Neural progenitor cell (in vitro differentiated cells): ENCODE measurements at regions not wholly inside any gene's neighbourhood (a gene's known extent, or its start where the extent isn't known, plus 50 kb on each side); places are given as distances from the start of the nearest gene placed in this dataset.

Experiments
- DNase-seq: peaks from one replicate; pipeline ENCODE4 v3.0.0-alpha.2; 2016; ENCODE audit warnings: low spot score
- H2AFZ ChIP-seq: fragments of 200-600 bp; sonication (generic); replicated peaks from 2 replicates; pipeline ENCODE4 v1.6.1; 2016; ENCODE audit warnings: antibody characterized with exemption
- H3F3A ChIP-seq: fragments of 200-600 bp; sonication (generic); 2 replicates; pipeline ENCODE4 v1.6.1; 2016; ENCODE audit warnings: antibody characterized with exemption, low read depth
- H3K27ac ChIP-seq: fragments of 200-600 bp; sonication (generic); 2 replicates; pipeline ENCODE4 v1.5.1; 2016; ENCODE audit warnings: mild to moderate bottlenecking
- H3K27me3 ChIP-seq: fragments of 200-600 bp; sonication (generic); 2 replicates; pipeline ENCODE4 v1.6.1; 2016; ENCODE audit warnings: mild to moderate bottlenecking, moderate library complexity
- H3K36me3 ChIP-seq: fragments of 200-600 bp; sonication (generic); 2 replicates; pipeline ENCODE4 v1.5.1; 2016
- H3K4me1 ChIP-seq: fragments of 200-600 bp; sonication (generic); 2 replicates; pipeline ENCODE4 v1.6.1; 2016; ENCODE audit warnings: mixed run types
- H3K4me2 ChIP-seq: fragments of 200-600 bp; sonication (generic); 2 replicates; pipeline ENCODE4 v1.6.1; 2016
- H3K4me3 ChIP-seq: fragments of 200-600 bp; sonication (generic); 2 replicates; pipeline ENCODE4 v1.5.1; 2016
- H3K79me2 ChIP-seq: fragments of 200-600 bp; sonication (generic); 2 replicates; pipeline ENCODE4 v1.6.1; 2016; ENCODE audit warnings: low read depth
- H3K9ac ChIP-seq: fragments of 200-600 bp; sonication (generic); 2 replicates; pipeline ENCODE4 v1.6.1; 2016
- H3K9me3 ChIP-seq: fragments of 200-600 bp; sonication (generic); 2 replicates; pipeline ENCODE4 v1.5.1; 2016; ENCODE audit warnings: low read depth
- H4K20me1 ChIP-seq: fragments of 200-600 bp; sonication (generic); 2 replicates; pipeline ENCODE4 v1.6.1; 2016; ENCODE audit warnings: low read depth
- H3K27ac Mint-ChIP-seq: 3 replicates; pipeline ENCODE4 v1.8.0; 2021; ENCODE audit warnings: mixed read lengths
- H3K27me3 Mint-ChIP-seq: 2 replicates; pipeline ENCODE4 v1.8.0; 2022; ENCODE audit warnings: low read depth, mild to moderate bottlenecking, inconsistent platforms, moderate library complexity, mixed read lengths; ENCODE audit not compliant: insufficient read depth
- H3K36me3 Mint-ChIP-seq: 3 replicates; pipeline ENCODE4 v1.8.0; 2021; ENCODE audit warnings: mixed read lengths
- H3K4me1 Mint-ChIP-seq: 3 replicates; pipeline ENCODE4 v1.8.0; 2021; ENCODE audit warnings: mixed read lengths
- H3K4me3 Mint-ChIP-seq: 3 replicates; pipeline ENCODE4 v1.8.0; 2021; ENCODE audit warnings: mild to moderate bottlenecking, moderate library complexity, mixed read lengths
- H3K9me3 Mint-ChIP-seq: 3 replicates; pipeline ENCODE4 v1.8.0; 2020; ENCODE audit warnings: mixed read lengths
- CTCF ChIP-seq: fragments of 200-600 bp; sonication (generic); IDR thresholded peaks from 2 replicates; pipeline ENCODE4 v1.5.1; 2017; ENCODE audit warnings: antibody characterized with exemption, mild to moderate bottlenecking
- EZH2 ChIP-seq: fragments of 200-600 bp; sonication (generic); IDR thresholded peaks from 2 replicates; pipeline ENCODE4 v1.6.1; 2017; ENCODE audit warnings: antibody characterized with exemption, mild to moderate bottlenecking, moderate library complexity
- EZH2phosphoT487 ChIP-seq: fragments of 200-600 bp; sonication (generic); IDR thresholded peaks from 2 replicates; pipeline ENCODE4 v1.6.1; 2017; ENCODE audit warnings: antibody characterized with exemption

GRCh38 chr2:79394485-79394859 is 118.4 kb upstream of the CTNNA2 start:
- Histone ChIP-seq H4K20me1 (no peaks in the 10 kb centered on the region), H3K9ac (no peak overlapping the region), H3K4me3 (peak overlapping the region; percentile 9), H3K4me1 (peaks cover 31% of the 10 kb centered on the region), H3K9me3 (no peaks in the 10 kb centered on the region), H3K4me2 (peak overlapping the region; percentile 56), H3K79me2 (no peaks in the 10 kb centered on the region), H2AFZ (no peak overlapping the region), H3F3A (peaks cover 20% of the 10 kb centered on the region), H3K36me3 (no peaks in the 10 kb centered on the region), H3K27ac (peak overlapping the region; percentile 90), H3K27me3 (no peaks in the 10 kb centered on the region)
- no peak overlapping the region for H3K4me3 Mint-ChIP-seq
- H3K27me3 Mint-ChIP-seq: no peaks in the 10 kb centered on the region
- no peak for TF ChIP-seq CTCF
- TF ChIP-seq EZH2: no peak
- no peak for TF ChIP-seq EZH2phosphoT487
- H3K9me3 Mint-ChIP-seq: peaks cover 25% of the 10 kb centered on the region
- peaks cover 9% of the 10 kb centered on the region for H3K36me3 Mint-ChIP-seq
- peaks cover 50% of the 10 kb centered on the region for H3K4me1 Mint-ChIP-seq
- peak overlapping the region; percentile 94 for H3K27ac Mint-ChIP-seq
- DNase-seq: no peak

GRCh38 chr2:79393806-79394484 is 118.9 kb upstream of the CTNNA2 start:
- H3K4me3 Mint-ChIP-seq: peak overlapping the region; percentile 57
- no peaks in the 10 kb centered on the region for H3K27me3 Mint-ChIP-seq
- no peak for TF ChIP-seq EZH2
- TF ChIP-seq CTCF: peak; percentile 20
- Histone ChIP-seq H3K4me1 (peaks cover 31% of the 10 kb centered on the region), H3K79me2 (no peaks in the 10 kb centered on the region), H3K36me3 (no peaks in the 10 kb centered on the region), H3K4me2 (peak overlapping the region; percentile 60), H3K27ac (peak overlapping the region; percentile 90), H3K9me3 (no peaks in the 10 kb centered on the region), H3K27me3 (no peaks in the 10 kb centered on the region), H3K4me3 (peak overlapping the region; percentile 9), H4K20me1 (no peaks in the 10 kb centered on the region), H3F3A (peaks cover 20% of the 10 kb centered on the region), H3K9ac (no peak overlapping the region), H2AFZ (no peak overlapping the region)
- H3K9me3 Mint-ChIP-seq: peaks cover 20% of the 10 kb centered on the region
- H3K36me3 Mint-ChIP-seq: peaks cover 9% of the 10 kb centered on the region
- H3K27ac Mint-ChIP-seq: peak overlapping the region; percentile 94
- peak; percentile 96 for DNase-seq
- peaks cover 51% of the 10 kb centered on the region for H3K4me1 Mint-ChIP-seq

GRCh38 chr2:79393107-79393685 is 119.7 kb upstream of the CTNNA2 start:
- TF ChIP-seq EZH2 (no peak), EZH2phosphoT487 (peak; percentile 20)

GRCh38 chr2:79389481-79389880 is 123.4 kb upstream of the CTNNA2 start:
- Histone ChIP-seq H3F3A (peaks cover 18% of the 10 kb centered on the region), H3K4me3 (no peak overlapping the region), H3K36me3 (no peaks in the 10 kb centered on the region), H3K9ac (no peak overlapping the region), H3K4me2 (no peak overlapping the region), H4K20me1 (no peaks in the 10 kb centered on the region), H3K79me2 (no peaks in the 10 kb centered on the region), H3K27ac (no peak overlapping the region), H3K27me3 (no peaks in the 10 kb centered on the region), H3K4me1 (peaks cover 26% of the 10 kb centered on the region), H2AFZ (no peak overlapping the region), H3K9me3 (no peaks in the 10 kb centered on the region)
- H3K27me3 Mint-ChIP-seq: no peaks in the 10 kb centered on the region
- peaks cover 8% of the 10 kb centered on the region for H3K36me3 Mint-ChIP-seq
- peaks cover 43% of the 10 kb centered on the region for H3K4me1 Mint-ChIP-seq
- no peak overlapping the region for H3K4me3 Mint-ChIP-seq
- TF ChIP-seq CTCF: no peak
- TF ChIP-seq EZH2phosphoT487: no peak
- TF ChIP-seq EZH2: no peak
- H3K9me3 Mint-ChIP-seq: peaks cover 11% of the 10 kb centered on the region
- no peak overlapping the region for H3K27ac Mint-ChIP-seq
- no peak for DNase-seq

More at GRCh38 chr2:79393107-79393685, 119.7 kb upstream of the CTNNA2 start:
- no peak for DNase-seq
- Mint-ChIP-seq H3K36me3 (peaks cover 9% of the 10 kb centered on the region), H3K4me1 (peaks cover 51% of the 10 kb centered on the region), H3K27ac (peak overlapping the region; percentile 94), H3K27me3 (no peaks in the 10 kb centered on the region), H3K9me3 (peaks cover 14% of the 10 kb centered on the region), H3K4me3 (peak overlapping the region; percentile 36)
- H3F3A ChIP-seq: peaks cover 20% of the 10 kb centered on the region
- H4K20me1 ChIP-seq: no peaks in the 10 kb centered on the region
- no peak overlapping the region for H2AFZ ChIP-seq
- H3K36me3 ChIP-seq: no peaks in the 10 kb centered on the region
- H3K4me3 ChIP-seq: no peak overlapping the region
- peaks cover 31% of the 10 kb centered on the region for H3K4me1 ChIP-seq
- no peaks in the 10 kb centered on the region for H3K9me3 ChIP-seq
- H3K27ac ChIP-seq: peak overlapping the region; percentile 90
- H3K79me2 ChIP-seq: no peaks in the 10 kb centered on the region
- no peaks in the 10 kb centered on the region for H3K27me3 ChIP-seq
- H3K9ac ChIP-seq: no peak overlapping the region
- H3K4me2 ChIP-seq: peak overlapping the region; percentile 60
